K562 (cell line): ENCODE measurements at regions not wholly inside any gene's neighbourhood (a gene's known extent, or its start where the extent isn't known, plus 50 kb on each side); places are given as distances from the start of the nearest gene placed in this dataset.

Experiments used
- ATAC-seq: fragments of 200-7000 bp; cut with Tn5 transposase; 3 replicates; pipeline ENCODE4 v1.9.1; 2020; ENCODE audit warnings: moderate library complexity
- BruUV-seq: library from RNA; stranded (reverse); fragments of 400-500 nt; replicated peaks from 2 replicates; lab custom pipeline; 2021; lab: Mats Ljungman, UMichigan
- CTCF ChIA-PET: fragments of 300-600 bp; formaldehyde crosslinking; extraction: SDS; loops from one replicate; lab custom pipeline; 2021; ENCODE audit warnings: low intra/inter-chr PET ratio; lab: Yijun Ruan, JAX
- POLR2A ChIA-PET: fragments of 300-600, 350-650 bp; sonication (Branson Sonifier 250); formaldehyde crosslinking; extraction: SDS; loops from one replicate; lab custom pipeline; 2021; ENCODE audit warnings: antibody characterized with exemption, inconsistent platforms; lab: Yijun Ruan, JAX
- DNase-seq, 4 experiments: peaks; one replicate each; pipeline versions ENCODE4 v3.0.0 to v3.0.0-alpha.2; 2011 to 2018; ENCODE audit warnings: low spot score in 3 of 4, mixed read lengths in 3 of 4; ENCODE audit errors: extremely low read depth in 1 of 4
- FAIRE-seq: peaks from 2 replicates; lab custom pipeline; 2011; peaks lifted over from hg19 to GRCh38; lab: Jason Lieb, UNC
- H2AFZ ChIP-seq: 2 replicates; pipeline ENCODE4 v1.6.0; 2011; ENCODE audit warnings: low read depth, low read length, control low read depth, inconsistent platforms
- H3K27ac ChIP-seq: fragments of 200-600 bp; 3 replicates; pipeline ENCODE4 v1.8.0; 2011; ENCODE audit warnings: low read depth, mild to moderate bottlenecking, control low read depth, inconsistent platforms, low read length, moderate library complexity, mixed read lengths; ENCODE audit errors: extremely low read depth
- H3K27me3 ChIP-seq, 2 experiments: fragments of 300-600 bp in 1 of 2; 2 replicates in 1 of 2; 3 replicates in 1 of 2; pipeline versions ENCODE4 v1.6.0 to v1.8.0; 2011; ENCODE audit warnings: inconsistent platforms in 2 of 2, low read length in 2 of 2, mild to moderate bottlenecking in 1 of 2, mixed read lengths in 1 of 2, moderate library complexity in 1 of 2; ENCODE audit not compliant: control insufficient read depth in 2 of 2, insufficient read depth in 2 of 2
- H3K36me3 ChIP-seq: fragments of 300-600 bp; 3 replicates; pipeline ENCODE4 v1.8.0; 2011; ENCODE audit warnings: mild to moderate bottlenecking, low read length, inconsistent platforms; ENCODE audit not compliant: control insufficient read depth, insufficient read depth
- H3K4me1 ChIP-seq, 2 experiments: fragments of 200-600 bp in 1 of 2; replicated peaks in 1 of 2; 2 replicates in 1 of 2; 3 replicates in 1 of 2; pipeline versions ENCODE4 v1.5.1 to v1.8.0; 2011; ENCODE audit warnings: inconsistent platforms in 2 of 2, low read length in 2 of 2, mild to moderate bottlenecking in 1 of 2, mixed read lengths in 1 of 2, moderate library complexity in 1 of 2; ENCODE audit not compliant: control insufficient read depth in 2 of 2, insufficient read depth in 2 of 2
- H3K4me2 ChIP-seq: 2 replicates; pipeline ENCODE4 v1.6.1; 2011; ENCODE audit warnings: low read length, control low read depth, inconsistent platforms, mixed read lengths; ENCODE audit not compliant: insufficient read depth
- H3K4me3 ChIP-seq: fragments of 200-600 bp; sonication (generic), shearing (Covaris generic); 2 replicates; pipeline ENCODE4 v1.5.1; 2016; ENCODE audit warnings: control low read depth, inconsistent platforms
- H3K79me2 ChIP-seq: fragments of 200-600 bp; 3 replicates; pipeline ENCODE4 v1.8.0; 2011; ENCODE audit warnings: low read length, inconsistent platforms; ENCODE audit not compliant: control insufficient read depth, insufficient read depth
- H3K9ac ChIP-seq, 2 experiments: 2 replicates each; pipeline versions ENCODE4 v1.6.0 to v1.6.1; 2011; ENCODE audit warnings: low read depth in 2 of 2, low read length in 2 of 2, control low read depth in 1 of 2, inconsistent platforms in 1 of 2, mild to moderate bottlenecking in 1 of 2, mixed read lengths in 1 of 2; ENCODE audit not compliant: insufficient read depth in 1 of 2
- H3K9me1 ChIP-seq: one replicate; pipeline ENCODE4 v1.6.0; 2011; ENCODE audit warnings: inconsistent platforms, mild to moderate bottlenecking, low read length, moderate library complexity; ENCODE audit not compliant: control insufficient read depth, insufficient read depth
- H3K9me3 ChIP-seq: replicated peaks from 2 replicates; pipeline ENCODE4 v1.5.1; 2011; ENCODE audit warnings: low read depth, low read length, inconsistent platforms; ENCODE audit not compliant: control insufficient read depth, insufficient read depth
- H4K20me1 ChIP-seq: replicated peaks from 2 replicates; pipeline ENCODE4 v1.6.1; 2011; ENCODE audit warnings: low read length, inconsistent platforms, mixed read lengths; ENCODE audit not compliant: control insufficient read depth, insufficient read depth
- ARHGAP35 ChIP-seq: fragments of 450-650 bp; IDR thresholded peaks from 2 replicates; pipeline ENCODE4 v1.6.1; 2018; ENCODE audit not compliant: partially characterized antibody
- BRD4 ChIP-seq: fragments of 200-600 bp; sonication (generic); IDR thresholded peaks from 2 replicates; pipeline ENCODE4 v1.6.1; 2017; ENCODE audit warnings: inconsistent platforms
- CCAR2 ChIP-seq: fragments of 200-400 bp; formaldehyde crosslinking; IDR thresholded peaks from 2 replicates; pipeline ENCODE4 v1.6.1; 2017; ENCODE audit warnings: mild to moderate bottlenecking, low read depth, low read length
- CREB3 ChIP-seq: fragments of 450-650 bp; conservative IDR thresholded peaks from 2 replicates; pipeline ENCODE4 v1.6.1; 2016; ENCODE audit warnings: missing genetic modification characterization, low read depth, mild to moderate bottlenecking, missing compliant biosample characterization, moderate library complexity
- HDAC1 ChIP-seq, 2 experiments: fragments of 450-650 bp; IDR thresholded peaks; 2 replicates each; pipeline ENCODE4 v1.6.1; 2016 to 2017; ENCODE audit warnings: inconsistent platforms in 1 of 2, mild to moderate bottlenecking in 1 of 2, moderate library complexity in 1 of 2
- HNRNPL ChIP-seq: fragments of 200-400 bp; formaldehyde crosslinking; IDR thresholded peaks from 2 replicates; pipeline ENCODE4 v1.6.1; 2017; ENCODE audit warnings: low read depth, mild to moderate bottlenecking, low read length
- MAFF ChIP-seq: IDR thresholded peaks from 2 replicates; pipeline ENCODE4 v1.6.1; 2012; ENCODE audit warnings: low read length, improper control_type of control experiment
- PCBP1 ChIP-seq: fragments of 200-400 bp; formaldehyde crosslinking; IDR thresholded peaks from 2 replicates; pipeline ENCODE4 v1.6.1; 2018; ENCODE audit warnings: mild to moderate bottlenecking, low read depth, low read length; ENCODE audit not compliant: poor library complexity, severe bottlenecking
- RB1 ChIP-seq: fragments of 450-650 bp; IDR thresholded peaks from 2 replicates; pipeline ENCODE4 v1.6.1; 2017; ENCODE audit warnings: low read depth, mild to moderate bottlenecking
- RFX5 ChIP-seq: IDR thresholded peaks from 2 replicates; pipeline ENCODE4 v1.6.1; 2011; ENCODE audit warnings: low read depth, mild to moderate bottlenecking, improper control_type of control experiment, low read length
- ZBED1 ChIP-seq: IDR thresholded peaks from 2 replicates; pipeline ENCODE4 v1.6.1; 2014
- WGBS: fragments of 100-300 bp; shearing (Covaris generic); methylation state at CpG from one replicate; pipeline ENCODE4 v1.1.6; 2016; ENCODE audit warnings: low coverage, mixed read lengths; ENCODE audit not compliant: insufficient coverage; ENCODE audit errors: missing lambda C conversion rate; 5-methylcytosine and 5-hydroxymethylcytosine counted together
- in situ Hi-C: fragments of 300-500 bp; cut with MboI; formaldehyde crosslinking; loops from 4 replicates; pipeline ENCODE4 v1.15.0; 2018; ENCODE audit warnings: inconsistent platforms, mixed read lengths
- intact Hi-C: fragments of 100-400 bp; cut with micrococcal nuclease; formaldehyde crosslinking; loops from 2 replicates; pipeline ENCODE4 v1.14.2; 2022
- TF ChIP-seq, protein P1 (sequence below): fragments of 450-650 bp; IDR thresholded peaks from 2 replicates; pipeline ENCODE4 v1.6.1; 2018; ENCODE audit warnings: mild to moderate bottlenecking, low read depth; ENCODE audit not compliant: partially characterized antibody
- TF ChIP-seq, protein P2 (sequence below): fragments of 450-650 bp; formaldehyde crosslinking; IDR thresholded peaks from 2 replicates; pipeline ENCODE4 v1.4.0; 2022; ENCODE audit warnings: missing genetic modification characterization

DNA sequence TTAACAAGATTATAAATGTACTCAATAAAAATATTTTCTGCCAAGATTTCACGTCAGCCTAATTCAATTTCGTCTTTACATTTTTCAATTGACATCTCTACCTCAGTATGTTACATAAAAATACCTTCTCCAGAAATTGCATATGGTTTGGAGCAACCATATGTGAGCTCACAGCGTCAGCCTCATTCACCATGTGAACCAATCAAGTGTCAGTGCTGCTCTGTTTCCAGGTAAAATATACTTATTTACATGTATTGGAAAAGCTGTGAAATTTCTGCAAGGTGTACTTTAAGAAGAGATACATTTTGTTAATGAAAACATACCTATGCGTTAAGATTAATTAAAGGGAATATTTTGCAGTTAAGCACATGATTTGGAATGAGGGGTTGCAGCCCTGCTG, 110.7 kb upstream of the PRSS1 start:
- H3K4me2 ChIP-seq = no peak overlapping the region
- H3K4me1 ChIP-seq = no peaks in the 10 kb centered on the region
- H3K9me1 ChIP-seq = no peaks in the 10 kb centered on the region
- in situ Hi-C loops = loop anchor here (25.0 kb wide), 2 partner anchors 149 to 374 kb away; no protein-coding TSS in a partner anchor
- H3K9ac ChIP-seq = no peak overlapping the region
- WGBS = under 1% methylated on average over 4 of the region's 4 CpGs
- no peak overlapping the region for H2AFZ ChIP-seq
- FAIRE-seq (no peak), ATAC-seq (no peak), DNase-seq (no peak)
- TF ChIP-seq RB1 (no peak), HDAC1 (IDR thresholded peaks at IDR 0.05) (no peak), PCBP1 (no peak), RFX5 (no peak), MAFF (no peak), ARHGAP35 (no peak), CREB3 (tag) (no peak), BRD4 (no peak), CCAR2 (no peak), HNRNPL (no peak), ZBED1 (no peak)
- TF ChIP-seq, protein P1, sequence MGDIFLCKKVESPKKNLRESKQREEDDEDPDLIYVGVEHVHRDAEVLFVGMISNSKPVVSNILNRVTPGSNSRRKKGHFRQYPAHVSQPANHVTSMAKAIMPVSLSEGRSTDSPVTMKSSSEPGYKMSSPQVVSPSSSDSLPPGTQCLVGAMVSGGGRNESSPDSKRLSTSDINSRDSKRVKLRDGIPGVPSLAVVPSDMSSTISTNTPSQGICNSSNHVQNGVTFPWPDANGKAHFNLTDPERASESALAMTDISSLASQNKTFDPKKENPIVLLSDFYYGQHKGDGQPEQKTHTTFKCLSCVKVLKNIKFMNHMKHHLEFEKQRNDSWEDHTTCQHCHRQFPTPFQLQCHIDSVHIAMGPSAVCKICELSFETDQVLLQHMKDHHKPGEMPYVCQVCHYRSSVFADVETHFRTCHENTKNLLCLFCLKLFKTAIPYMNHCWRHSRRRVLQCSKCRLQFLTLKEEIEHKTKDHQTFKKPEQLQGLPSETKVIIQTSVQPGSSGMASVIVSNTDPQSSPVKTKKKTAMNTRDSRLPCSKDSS = no peak
- TF ChIP-seq, protein P2, sequence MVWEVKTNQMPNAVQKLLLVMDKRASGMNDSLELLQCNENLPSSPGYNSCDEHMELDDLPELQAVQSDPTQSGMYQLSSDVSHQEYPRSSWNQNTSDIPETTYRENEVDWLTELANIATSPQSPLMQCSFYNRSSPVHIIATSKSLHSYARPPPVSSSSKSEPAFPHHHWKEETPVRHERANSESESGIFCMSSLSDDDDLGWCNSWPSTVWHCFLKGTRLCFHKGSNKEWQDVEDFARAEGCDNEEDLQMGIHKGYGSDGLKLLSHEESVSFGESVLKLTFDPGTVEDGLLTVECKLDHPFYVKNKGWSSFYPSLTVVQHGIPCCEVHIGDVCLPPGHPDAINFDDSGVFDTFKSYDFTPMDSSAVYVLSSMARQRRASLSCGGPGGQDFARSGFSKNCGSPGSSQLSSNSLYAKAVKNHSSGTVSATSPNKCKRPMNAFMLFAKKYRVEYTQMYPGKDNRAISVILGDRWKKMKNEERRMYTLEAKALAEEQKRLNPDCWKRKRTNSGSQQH (CRISPR knock-in tag) = no peak
- no peaks in the 10 kb centered on the region for H3K36me3 ChIP-seq
- peaks cover 0 to 5% of the 10 kb centered on the region in 2 experiments; a peak in 1 of 5 replicates for H3K27me3 ChIP-seq
- no peaks in the 10 kb centered on the region for H3K9me3 ChIP-seq
- CTCF ChIA-PET = no interaction called here
- POLR2A ChIA-PET = no interaction called here
- H3K4me3 ChIP-seq = no peak overlapping the region
- intact Hi-C loops = loop anchor here (10.0 kb wide), 2 partner anchors 176 to 576 kb away; no protein-coding TSS in a partner anchor
- H3K27ac ChIP-seq = no peak overlapping the region
- BruUV-seq = no TSS peak
- H3K79me2 ChIP-seq = no peaks in the 10 kb centered on the region
- H4K20me1 ChIP-seq = no peaks in the 10 kb centered on the region
